ENCODE measurements at regions not wholly inside any gene's neighbourhood (a gene's known extent, or its start where the extent isn't known, plus 50 kb on each side); places are given as distances from the start of the nearest gene placed in this dataset.

DNA sequence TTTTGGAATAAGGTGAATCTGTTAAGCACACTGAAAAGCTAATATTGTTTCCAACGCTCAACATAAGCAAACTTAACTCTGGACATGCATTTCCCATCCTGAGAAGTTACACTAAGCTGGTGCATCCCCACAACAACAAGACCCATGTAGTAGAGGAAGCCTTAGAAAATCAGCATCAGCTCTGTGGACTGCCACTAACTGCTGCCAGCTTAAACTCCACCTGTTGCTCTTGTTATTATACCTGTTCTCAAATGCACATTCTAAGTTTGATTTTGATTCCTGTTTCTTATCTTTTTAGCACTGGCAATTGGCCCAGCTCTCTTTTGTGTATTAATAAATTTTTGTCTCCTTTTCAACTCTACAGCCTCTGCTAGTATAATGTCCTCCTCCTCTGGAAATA lies 924.8 kb downstream of the DNAH5 start:
- TF ChIP-seq ARNTL (CRISPR knock-in tag; IDR thresholded peaks at IDR 0.05; ENCODE audit: borderline replicate concordance, low read depth), result no peak
- TF ChIP-seq ZNF70 (CRISPR knock-in tag; IDR thresholded peaks at IDR 0.05), result no peak
- TF ChIP-seq SNAI2 (CRISPR knock-in tag; IDR thresholded peaks at IDR 0.05), result no peak
- no peak for TF ChIP-seq BACH2 (CRISPR knock-in tag; IDR thresholded peaks at IDR 0.05; ENCODE audit: borderline replicate concordance)
- TF ChIP-seq ZFP30 (CRISPR knock-in tag; IDR thresholded peaks at IDR 0.05), result no peak
- no peak for TF ChIP-seq CSDC2 (CRISPR knock-in tag; IDR thresholded peaks at IDR 0.05)
- TF ChIP-seq, protein P1, sequence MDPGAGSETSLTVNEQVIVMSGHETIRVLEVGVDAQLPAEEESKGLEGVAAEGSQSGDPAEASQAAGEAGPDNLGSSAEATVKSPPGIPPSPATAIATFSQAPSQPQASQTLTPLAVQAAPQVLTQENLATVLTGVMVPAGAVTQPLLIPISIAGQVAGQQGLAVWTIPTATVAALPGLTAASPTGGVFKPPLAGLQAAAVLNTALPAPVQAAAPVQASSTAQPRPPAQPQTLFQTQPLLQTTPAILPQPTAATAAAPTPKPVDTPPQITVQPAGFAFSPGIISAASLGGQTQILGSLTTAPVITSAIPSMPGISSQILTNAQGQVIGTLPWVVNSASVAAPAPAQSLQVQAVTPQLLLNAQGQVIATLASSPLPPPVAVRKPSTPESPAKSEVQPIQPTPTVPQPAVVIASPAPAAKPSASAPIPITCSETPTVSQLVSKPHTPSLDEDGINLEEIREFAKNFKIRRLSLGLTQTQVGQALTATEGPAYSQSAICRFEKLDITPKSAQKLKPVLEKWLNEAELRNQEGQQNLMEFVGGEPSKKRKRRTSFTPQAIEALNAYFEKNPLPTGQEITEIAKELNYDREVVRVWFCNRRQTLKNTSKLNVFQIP (CRISPR knock-in tag; IDR thresholded peaks at IDR 0.05; ENCODE audit: borderline replicate concordance, low read depth), result no peak
- TF ChIP-seq TOX (CRISPR knock-in tag; IDR thresholded peaks at IDR 0.05; ENCODE audit: borderline replicate concordance), result no peak
- TF ChIP-seq TSHZ2 (CRISPR knock-in tag; IDR thresholded peaks at IDR 0.05), result no peak
- ATAC-seq, result no peak

DNA sequence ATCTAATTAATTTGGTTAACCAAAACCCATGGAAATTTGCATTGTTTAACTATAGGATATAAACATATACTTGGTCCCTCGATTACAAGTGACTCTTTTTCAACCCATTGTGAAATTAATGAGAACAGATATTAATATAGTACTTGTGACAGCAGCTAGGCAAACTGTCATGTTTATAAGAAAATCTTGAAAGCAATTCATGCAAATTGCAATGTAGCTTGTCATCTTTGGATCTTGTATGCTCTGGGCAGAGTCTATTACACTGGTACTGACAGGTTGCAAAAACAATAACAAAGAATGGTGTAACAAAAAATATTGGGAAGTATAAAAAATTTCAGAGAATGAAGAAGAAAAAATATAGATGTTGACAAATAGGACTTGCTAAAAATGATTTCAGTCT lies 941.0 kb downstream of the DNAH5 start:
- ATAC-seq, result no peak
- no peak for TF ChIP-seq ZFP3 (CRISPR knock-in tag; IDR thresholded peaks at IDR 0.05)
- TF ChIP-seq, protein P1 (CRISPR knock-in tag; IDR thresholded peaks at IDR 0.05; ENCODE audit: borderline replicate concordance, low read depth), result no peak
- TF ChIP-seq, protein P2, sequence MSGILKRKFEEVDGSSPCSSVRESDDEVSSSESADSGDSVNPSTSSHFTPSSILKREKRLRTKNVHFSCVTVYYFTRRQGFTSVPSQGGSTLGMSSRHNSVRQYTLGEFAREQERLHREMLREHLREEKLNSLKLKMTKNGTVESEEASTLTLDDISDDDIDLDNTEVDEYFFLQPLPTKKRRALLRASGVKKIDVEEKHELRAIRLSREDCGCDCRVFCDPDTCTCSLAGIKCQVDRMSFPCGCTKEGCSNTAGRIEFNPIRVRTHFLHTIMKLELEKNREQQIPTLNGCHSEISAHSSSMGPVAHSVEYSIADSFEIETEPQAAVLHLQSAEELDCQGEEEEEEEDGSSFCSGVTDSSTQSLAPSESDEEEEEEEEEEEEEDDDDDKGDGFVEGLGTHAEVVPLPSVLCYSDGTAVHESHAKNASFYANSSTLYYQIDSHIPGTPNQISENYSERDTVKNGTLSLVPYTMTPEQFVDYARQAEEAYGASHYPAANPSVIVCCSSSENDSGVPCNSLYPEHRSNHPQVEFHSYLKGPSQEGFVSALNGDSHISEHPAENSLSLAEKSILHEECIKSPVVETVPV (CRISPR knock-in tag; IDR thresholded peaks at IDR 0.05), result no peak
- no peak for TF ChIP-seq ISL1 (CRISPR knock-in tag; IDR thresholded peaks at IDR 0.05)
- no peak for TF ChIP-seq ZNF70 (CRISPR knock-in tag; IDR thresholded peaks at IDR 0.05)
- TF ChIP-seq PPARA (CRISPR knock-in tag; IDR thresholded peaks at IDR 0.05; ENCODE audit: borderline replicate concordance), result no peak
- no peak for TF ChIP-seq TCF4 (CRISPR knock-in tag; IDR thresholded peaks at IDR 0.05; ENCODE audit: borderline replicate concordance)
- no peak for TF ChIP-seq TOX (CRISPR knock-in tag; IDR thresholded peaks at IDR 0.05; ENCODE audit: borderline replicate concordance)
- TF ChIP-seq BACH2 (CRISPR knock-in tag; IDR thresholded peaks at IDR 0.05; ENCODE audit: borderline replicate concordance), result no peak
- no peak for TF ChIP-seq SNAI2 (CRISPR knock-in tag; IDR thresholded peaks at IDR 0.05)
- TF ChIP-seq CREB5 (CRISPR knock-in tag; IDR thresholded peaks at IDR 0.05; ENCODE audit: low read depth), result no peak

GRCh38 chr5:12999667-13000066 lies 944.8 kb downstream of the DNAH5 start:
- no peak for TF ChIP-seq PATZ1 (CRISPR knock-in tag; IDR thresholded peaks at IDR 0.05; ENCODE audit: borderline replicate concordance)
- no peak for TF ChIP-seq TCF4 (CRISPR knock-in tag; IDR thresholded peaks at IDR 0.05; ENCODE audit: borderline replicate concordance)
- no peak for TF ChIP-seq ZFP30 (CRISPR knock-in tag; IDR thresholded peaks at IDR 0.05)
- no peak for TF ChIP-seq CREB5 (CRISPR knock-in tag; IDR thresholded peaks at IDR 0.05; ENCODE audit: low read depth)
- no peak for TF ChIP-seq ARNTL (CRISPR knock-in tag; IDR thresholded peaks at IDR 0.05; ENCODE audit: borderline replicate concordance, low read depth)
- no peak for TF ChIP-seq PPARA (CRISPR knock-in tag; IDR thresholded peaks at IDR 0.05; ENCODE audit: borderline replicate concordance)
- TF ChIP-seq, protein P2 (CRISPR knock-in tag; IDR thresholded peaks at IDR 0.05), result no peak
- TF ChIP-seq ZFP3 (CRISPR knock-in tag; IDR thresholded peaks at IDR 0.05), result no peak
- ATAC-seq, result no peak

Data from SK-N-SH treated with all-trans-retinoic acid at 6 μM for 48 hours (cell line).